ENCODE measurements at regions not wholly inside any gene's neighbourhood (a gene's known extent, or its start where the extent isn't known, plus 50 kb on each side); places are given as distances from the start of the nearest gene placed in this dataset.

GRCh38 chr10:52662256-52662655 lies 110.3 kb downstream of the MBL2 start:
- Histone ChIP-seq H2AK9ac (replicated peaks; ENCODE audit: low read depth, low read length, poor library complexity) (no peak overlapping the region), H2BK5ac (ENCODE audit: low read depth, low read length, poor library complexity, severe bottlenecking) (no peak overlapping the region), H4K5ac (ENCODE audit: low read depth, low read length) (no peak overlapping the region), H3K4me2 (ENCODE audit: low read depth, low read length) (no peak overlapping the region), H3K79me1 (ENCODE audit: low read depth in 1 of 2, low read length in 2 of 2) (no peaks in the 10 kb centered on the region), H3K9me3 (ENCODE audit: control insufficient read depth, insufficient read depth, low read length) (peaks cover 3% of the 10 kb centered on the region; the same call in 1 of the 2 replicates), H3K4me1 (ENCODE audit: control insufficient read depth, insufficient read depth, low read length) (no peaks in the 10 kb centered on the region), H2BK120ac (ENCODE audit: low read depth, low read length) (no peak overlapping the region), H4K20me1 (ENCODE audit: insufficient read depth, low read length) (no peaks in the 10 kb centered on the region), H4K91ac (ENCODE audit: insufficient read depth, low read depth, low read length) (no peak overlapping the region), H3K4ac (ENCODE audit: low read depth, low read length) (no peak overlapping the region), H3K56ac (ENCODE audit: extremely low read depth, insufficient read depth, low read length) (no peak overlapping the region), H3K9ac (ENCODE audit: low read depth, low read length) (no peak overlapping the region), H3K27me3 (ENCODE audit: control insufficient read depth, insufficient read depth, low read length) (no peaks in the 10 kb centered on the region), H3K14ac (replicated peaks; ENCODE audit: low read depth, low read length) (no peak overlapping the region), H2AFZ (replicated peaks; ENCODE audit: low read length, poor library complexity) (no peak overlapping the region), H3K36me3 (ENCODE audit: control insufficient read depth, insufficient read depth, low read length) (no peaks in the 10 kb centered on the region), H3K9me1 (ENCODE audit: insufficient read depth, low read length) (no peaks in the 10 kb centered on the region), H2BK15ac (ENCODE audit: low read depth, low read length) (no peak overlapping the region), H3K27ac (ENCODE audit: insufficient read depth, low read length) (no peak overlapping the region), H3K23ac (ENCODE audit: low read depth, low read length) (no peak overlapping the region), H4K8ac (ENCODE audit: low read depth in 2 of 2, low read length in 2 of 2) (no peak overlapping the region), H2AK5ac (ENCODE audit: low read depth, low read length) (no peak overlapping the region), H3K4me3 (ENCODE audit: insufficient read depth, low read depth, low read length) (no peak overlapping the region), H2BK20ac (ENCODE audit: low read depth, low read length) (no peak overlapping the region), H3K18ac (ENCODE audit: low read depth, low read length) (no peak overlapping the region)
- intact Hi-C loops (cut with micrococcal nuclease) = no loop called here
- ChIA-PET CTCF (no interaction called here), POLR2A (ENCODE audit: unreplicated experiment) (no interaction called here)
- DNase-seq (no peak), ATAC-seq (ENCODE audit: low read depth) (no peak)
- dilution Hi-C loops (cut with HindIII; ENCODE audit: low sequenced_read_pairs, unreplicated experiment) = no loop called here
- TF ChIP-seq RCOR1 (IDR thresholded peaks at IDR 0.05; ENCODE audit: insufficient replicate concordance, low read length) = no peak
- TF ChIP-seq USF2 (IDR thresholded peaks at IDR 0.05; ENCODE audit: low read depth, low read length) = no peak
- BruUV-seq (replicated peaks) = no TSS peak
- in situ Hi-C loops (cut with MboI; ENCODE audit: low sequenced_read_pairs) = no loop called here
- WGBS, 2 experiments (ENCODE audit: extremely low coverage in 2 of 2, insufficient read length in 1 of 2) = no CpG with 5 or more reads among the region's 1 CpG

Data from IMR-90 (cell line).